Keratinocyte (primary cell): ENCODE measurements at regions not wholly inside any gene's neighbourhood (a gene's known extent, or its start where the extent isn't known, plus 50 kb on each side); places are given as distances from the start of the nearest gene placed in this dataset.

Source experiments
- EZH2 ChIP-seq: IDR thresholded peaks from one replicate; pipeline ENCODE4 v1.6.1; 2012; ENCODE audit warnings: inconsistent platforms, mild to moderate bottlenecking, low read length, moderate library complexity
- TF ChIP-seq, protein P1 (sequence below), 3 experiments: IDR thresholded peaks in 1 of 3; conservative IDR thresholded peaks in 1 of 3; optimal IDR thresholded peaks in 1 of 3; 2 replicates in 2 of 3; 3 replicates in 1 of 3; pipeline versions ENCODE3 to v1.5.1; 2011; ENCODE audit warnings: low read length in 3 of 3, mild to moderate bottlenecking in 3 of 3, moderate library complexity in 2 of 3, control low read depth in 1 of 3, inconsistent platforms in 1 of 3; ENCODE audit not compliant: insufficient read depth in 2 of 3; ENCODE audit errors: extremely low read depth in 1 of 3

- TF ChIP-seq, protein P1, sequence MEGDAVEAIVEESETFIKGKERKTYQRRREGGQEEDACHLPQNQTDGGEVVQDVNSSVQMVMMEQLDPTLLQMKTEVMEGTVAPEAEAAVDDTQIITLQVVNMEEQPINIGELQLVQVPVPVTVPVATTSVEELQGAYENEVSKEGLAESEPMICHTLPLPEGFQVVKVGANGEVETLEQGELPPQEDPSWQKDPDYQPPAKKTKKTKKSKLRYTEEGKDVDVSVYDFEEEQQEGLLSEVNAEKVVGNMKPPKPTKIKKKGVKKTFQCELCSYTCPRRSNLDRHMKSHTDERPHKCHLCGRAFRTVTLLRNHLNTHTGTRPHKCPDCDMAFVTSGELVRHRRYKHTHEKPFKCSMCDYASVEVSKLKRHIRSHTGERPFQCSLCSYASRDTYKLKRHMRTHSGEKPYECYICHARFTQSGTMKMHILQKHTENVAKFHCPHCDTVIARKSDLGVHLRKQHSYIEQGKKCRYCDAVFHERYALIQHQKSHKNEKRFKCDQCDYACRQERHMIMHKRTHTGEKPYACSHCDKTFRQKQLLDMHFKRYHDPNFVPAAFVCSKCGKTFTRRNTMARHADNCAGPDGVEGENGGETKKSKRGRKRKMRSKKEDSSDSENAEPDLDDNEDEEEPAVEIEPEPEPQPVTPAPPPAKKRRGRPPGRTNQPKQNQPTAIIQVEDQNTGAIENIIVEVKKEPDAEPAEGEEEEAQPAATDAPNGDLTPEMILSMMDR (optimal IDR thresholded peaks at IDR 0.05 in 1 of 3, IDR thresholded peaks at IDR 0.05 in 1 of 3, conservative IDR thresholded peaks at IDR 0.05 in 1 of 3; ENCODE audit: extremely low read depth in 1 of 3, insufficient read depth in 2 of 3, low read length in 3 of 3): no peak
- TF ChIP-seq EZH2: no peak
These were observed 161.6 kb downstream of the CHIC2 start for GRCh38 chr4:53902786-53903185.
